NCI-H2227 (cell line): ENCODE measurements at regions not wholly inside any gene's neighbourhood (a gene's known extent, or its start where the extent isn't known, plus 50 kb on each side); places are given as distances from the start of the nearest gene placed in this dataset.
"Not testable (repeated sequence)": the region's sequence is repeated elsewhere in the genome, so short reads cannot be mapped to it uniquely, and the experiment has no call there.

Source experiments
- DNase-seq: peaks from one replicate; lab custom pipeline; 2025; ENCODE audit not compliant: unreplicated experiment; lab: John Stamatoyannopoulos, UW

DNA sequence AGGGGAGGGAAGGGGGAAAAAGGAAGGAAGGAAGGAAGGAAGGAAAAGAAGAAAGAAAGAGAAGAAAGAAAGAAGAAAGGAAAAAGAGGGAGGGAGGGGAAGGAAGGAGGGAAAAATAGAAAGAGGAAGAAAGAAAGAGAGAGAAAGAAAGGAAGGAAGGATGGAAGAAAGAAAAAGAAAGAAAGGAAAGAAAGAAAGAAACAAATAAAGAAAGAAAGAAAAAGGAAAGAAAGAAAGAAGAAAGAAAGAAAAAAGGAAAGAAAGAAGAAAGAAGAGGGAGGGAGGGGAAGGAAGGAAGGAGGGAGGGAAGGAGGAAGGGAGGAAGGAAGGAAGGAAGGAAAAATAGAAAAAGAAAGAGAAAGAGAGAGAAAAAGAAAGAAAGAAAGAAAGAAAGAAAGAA lies 315.8 kb upstream of the PIK3C3 start:
- DNase-seq = no peak

DNA sequence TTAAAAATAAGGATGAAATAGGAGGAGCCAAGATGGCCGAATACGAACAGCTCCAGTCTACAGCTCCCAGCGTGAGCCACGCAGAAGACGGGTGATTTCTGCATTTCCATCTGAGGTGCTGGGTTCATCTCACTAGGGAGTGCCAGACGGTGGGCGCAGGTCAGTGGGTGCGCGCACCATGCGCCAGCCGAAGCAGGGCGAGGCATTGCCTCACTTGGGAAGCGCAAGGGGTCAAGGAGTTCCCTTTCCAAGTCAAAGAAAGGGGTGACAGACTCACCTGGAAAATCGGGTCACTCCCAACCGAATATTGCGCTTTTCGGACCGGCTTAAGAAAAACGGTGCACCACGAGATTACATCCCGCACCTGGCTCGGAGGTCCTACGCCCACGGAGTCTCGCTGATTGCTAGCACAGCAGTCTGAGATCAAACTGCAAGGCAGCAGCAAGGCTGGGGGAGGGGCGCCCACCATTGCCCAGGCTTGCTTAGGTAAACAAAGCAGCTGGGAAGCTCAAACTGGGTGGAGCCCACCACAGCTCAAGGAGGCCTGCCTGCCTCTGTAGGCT lies 323.2 kb upstream of the PIK3C3 start:
- not testable (repeated sequence) for DNase-seq

DNA sequence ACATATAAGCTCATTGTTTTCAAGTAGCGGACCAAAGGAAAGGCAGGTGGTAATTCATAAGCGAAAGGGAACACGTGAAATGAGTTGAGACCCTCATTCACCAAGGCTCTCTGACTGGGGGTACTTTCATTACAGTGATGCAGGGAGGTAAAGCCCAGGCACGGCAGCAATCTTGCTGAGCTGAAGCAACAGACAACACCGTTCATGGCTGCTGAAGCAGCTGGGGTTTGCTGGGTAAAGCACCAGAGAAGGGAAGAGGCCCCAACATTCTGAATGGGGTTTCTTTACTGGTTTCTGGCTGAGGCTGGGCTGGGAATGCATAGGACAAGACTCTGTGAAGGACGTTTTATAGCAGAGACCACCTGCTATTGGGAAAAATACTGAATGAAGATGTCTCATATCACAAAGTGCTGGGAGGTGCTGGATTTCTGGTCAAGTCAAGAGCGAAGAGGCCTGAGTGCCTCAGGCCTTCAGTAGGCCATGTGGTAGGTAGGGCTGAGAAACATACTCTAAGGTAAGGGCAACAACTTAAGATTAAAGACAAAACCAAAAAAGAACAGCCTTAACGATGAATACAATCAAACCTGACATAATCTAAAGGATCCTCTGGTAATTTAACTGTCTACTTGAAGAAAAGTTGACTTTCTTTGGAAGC lies 324.7 kb upstream of the PIK3C3 start:
- no peak for DNase-seq

DNA sequence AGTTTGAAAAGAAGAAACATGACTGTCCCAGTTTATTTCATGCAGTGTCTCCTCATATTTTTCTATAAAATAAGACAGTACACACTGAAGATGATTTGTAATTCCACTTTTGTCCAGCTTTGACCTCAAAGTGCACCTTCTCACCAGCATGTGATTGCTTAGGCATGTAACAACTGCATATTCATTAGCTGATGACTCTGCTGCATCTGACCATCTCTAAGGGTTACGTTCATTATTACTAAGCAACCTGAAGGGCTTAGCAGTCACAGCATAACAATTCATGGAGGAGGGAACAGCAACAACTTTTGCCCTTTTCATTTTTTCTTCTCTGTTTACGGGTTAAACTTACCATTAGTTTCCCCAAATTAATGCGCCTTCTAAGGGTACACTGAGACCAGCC lies 330.6 kb upstream of the PIK3C3 start:
- no peak for DNase-seq

DNA sequence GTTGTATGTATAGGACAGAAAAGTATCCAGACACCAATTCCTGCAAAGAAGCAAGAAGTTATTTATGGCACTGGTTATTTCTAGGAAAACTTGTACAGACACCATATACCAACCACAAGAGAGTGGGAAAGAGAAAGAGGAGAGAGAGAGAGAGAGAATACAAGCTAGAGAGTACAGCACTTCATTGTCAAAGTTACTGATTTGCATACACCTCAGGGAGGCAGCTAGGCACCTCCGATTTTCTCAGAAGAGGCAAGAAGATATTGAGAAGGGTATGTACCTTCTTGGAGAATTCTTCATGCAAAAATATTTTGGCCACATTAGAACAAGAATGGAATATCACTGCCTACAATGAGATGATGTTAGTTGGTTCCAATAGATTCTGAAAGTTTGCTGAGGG lies 333.9 kb upstream of the PIK3C3 start:
- DNase-seq = no peak

DNA sequence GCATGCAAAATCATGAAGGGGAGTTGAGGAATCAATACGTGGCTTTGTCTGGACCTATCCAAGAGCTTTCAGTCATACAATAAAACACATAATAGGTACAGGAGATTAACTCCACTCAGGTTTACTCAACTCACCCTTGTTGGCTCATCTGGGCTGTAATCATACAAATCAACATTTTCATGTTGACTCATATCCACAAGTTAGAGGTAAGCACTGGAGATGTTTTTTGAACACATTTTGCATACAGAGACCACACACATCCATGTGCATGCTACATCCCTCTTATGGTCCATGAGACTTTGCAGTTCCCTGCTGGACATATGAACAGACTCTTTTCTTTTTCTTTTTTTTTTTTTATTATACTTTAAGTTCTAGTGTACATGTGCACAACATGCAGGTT lies 336.9 kb upstream of the PIK3C3 start:
- no peak for DNase-seq

DNA sequence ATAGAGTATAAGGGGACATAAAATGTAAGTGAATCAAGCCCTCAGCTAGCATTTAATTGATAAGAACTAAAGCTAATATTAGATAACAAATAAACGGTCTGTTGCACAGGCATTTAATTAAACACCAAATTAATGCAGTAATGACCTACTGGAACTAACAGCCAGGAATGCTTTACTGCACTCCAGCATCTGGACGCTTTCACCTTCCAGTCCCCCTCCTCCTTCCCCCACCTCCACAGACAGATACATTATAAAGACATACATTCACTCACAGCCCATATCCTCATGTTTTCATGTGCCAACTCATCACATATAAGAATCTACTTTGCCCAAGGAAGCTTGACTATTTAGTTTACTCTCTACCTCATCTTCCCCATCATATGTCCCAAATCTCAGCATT lies 337.4 kb upstream of the PIK3C3 start:
- DNase-seq = no peak

DNA sequence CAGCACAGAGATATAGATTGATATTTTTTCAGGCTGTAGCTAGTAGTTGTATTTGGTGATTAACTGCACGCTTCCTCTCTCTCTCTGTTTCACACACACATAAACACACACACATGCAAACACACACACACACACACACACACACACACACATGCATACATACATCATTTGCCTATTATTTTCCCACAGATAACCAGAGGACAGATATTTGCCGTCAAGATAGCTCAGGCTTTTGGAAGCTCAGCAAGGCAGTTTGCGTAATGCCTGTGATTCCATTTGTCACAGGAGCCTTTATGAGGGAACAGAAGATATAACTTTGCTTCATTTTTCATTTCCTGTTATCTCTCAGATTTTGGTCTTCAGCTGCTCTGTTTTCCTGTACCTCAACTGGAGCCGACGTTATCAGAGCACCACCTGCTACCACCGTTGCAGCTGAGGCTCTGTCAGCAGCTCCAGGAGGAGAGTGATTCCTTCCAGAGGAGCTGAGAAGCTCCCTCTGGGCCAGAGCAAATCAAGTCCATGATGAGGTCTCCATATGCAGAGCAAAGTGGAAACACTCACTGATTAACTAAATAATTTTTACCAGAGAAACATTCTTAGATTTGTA lies 341.9 kb upstream of the PIK3C3 start:
- DNase-seq = no peak

DNA sequence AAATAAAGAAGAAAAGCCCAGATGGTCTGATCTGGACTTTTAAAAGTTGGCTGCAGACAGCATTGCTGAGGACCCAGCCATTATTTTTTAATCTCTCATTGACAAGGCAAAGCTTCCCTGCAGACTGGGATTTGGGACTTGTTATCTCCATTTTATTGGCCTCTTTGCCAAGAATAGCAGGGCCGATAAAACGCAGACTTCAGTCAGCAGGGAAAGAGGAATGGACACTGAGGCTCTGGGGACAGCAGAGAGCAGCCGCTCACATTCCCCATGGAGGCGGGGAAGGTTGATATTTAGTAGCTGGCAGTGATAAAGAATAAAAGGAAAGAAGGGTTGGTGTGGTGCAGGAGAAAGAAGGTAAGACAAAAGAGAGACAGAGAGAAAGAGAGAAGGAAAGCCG lies 350.1 kb upstream of the PIK3C3 start:
- DNase-seq = no peak

DNA sequence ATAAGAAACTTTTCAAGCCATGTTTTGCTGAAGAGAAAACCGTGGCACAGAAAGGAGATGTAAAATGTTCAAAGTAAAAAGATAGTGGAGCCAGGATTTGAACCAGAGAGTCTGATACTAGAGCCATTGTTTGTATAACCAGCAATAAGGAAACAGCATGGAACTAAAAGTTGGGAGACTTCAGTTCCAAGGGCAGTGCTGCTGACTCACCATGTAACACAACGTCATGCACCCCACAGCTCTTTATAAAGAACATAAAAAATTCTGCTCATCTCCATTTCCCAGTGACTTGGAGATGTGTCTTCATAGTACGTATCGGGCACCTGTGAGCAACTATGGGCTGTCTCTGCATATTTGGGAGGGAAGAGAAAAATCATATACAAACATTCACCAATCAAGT lies 353.0 kb upstream of the PIK3C3 start:
- no peak for DNase-seq

DNA sequence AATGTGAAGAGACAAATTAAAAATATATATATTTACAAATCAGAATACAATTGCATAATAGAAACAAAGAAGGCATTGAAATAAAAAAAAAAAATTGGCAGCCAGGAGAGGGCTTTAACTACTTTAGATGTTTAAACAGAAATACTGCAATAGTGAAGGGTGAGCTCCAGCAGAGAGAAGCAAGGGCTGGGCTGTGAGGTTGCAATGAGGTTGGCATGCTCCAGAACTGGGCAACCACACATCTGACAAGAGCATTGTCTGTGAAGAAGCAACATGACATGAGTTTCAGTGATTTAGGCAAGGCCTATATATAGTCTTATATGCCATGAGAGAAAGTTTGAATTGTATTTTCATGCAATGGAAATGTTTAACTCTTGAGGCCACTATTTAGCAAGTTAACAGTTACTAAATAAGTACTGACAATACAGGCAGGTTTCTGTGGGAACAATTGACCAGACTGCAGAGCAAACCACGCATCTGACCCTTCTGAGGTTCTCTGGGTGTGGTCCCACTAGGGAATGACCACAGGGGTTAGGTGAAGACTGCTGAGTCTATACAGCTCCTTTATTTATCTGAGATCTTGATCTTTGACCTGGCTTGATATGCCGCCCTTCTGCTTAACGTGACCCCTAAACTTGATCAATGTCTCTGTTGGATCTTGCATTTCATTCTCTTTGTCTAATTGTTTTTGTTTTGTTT lies 354.2 kb upstream of the PIK3C3 start:
- no peak for DNase-seq

DNA sequence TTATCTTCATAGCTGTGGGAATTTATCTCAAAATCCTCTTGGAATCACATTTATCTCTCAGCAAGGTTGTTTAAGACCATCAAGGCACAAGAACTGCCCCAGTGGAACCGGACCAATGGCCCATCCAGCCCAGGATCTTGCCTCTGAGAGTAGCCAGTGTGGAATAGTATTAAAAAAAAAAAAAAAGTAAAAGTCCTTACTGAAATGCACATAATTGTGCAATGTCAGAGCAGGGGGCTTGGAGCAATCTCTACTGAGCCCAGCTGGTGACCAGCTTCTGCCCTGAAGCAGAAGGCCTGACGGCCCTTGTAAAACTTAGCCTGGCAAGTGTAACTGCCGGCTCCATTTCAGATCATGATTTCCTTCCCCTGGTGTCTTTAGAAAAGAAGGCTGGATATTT lies 355.6 kb upstream of the PIK3C3 start:
- DNase-seq = no peak

DNA sequence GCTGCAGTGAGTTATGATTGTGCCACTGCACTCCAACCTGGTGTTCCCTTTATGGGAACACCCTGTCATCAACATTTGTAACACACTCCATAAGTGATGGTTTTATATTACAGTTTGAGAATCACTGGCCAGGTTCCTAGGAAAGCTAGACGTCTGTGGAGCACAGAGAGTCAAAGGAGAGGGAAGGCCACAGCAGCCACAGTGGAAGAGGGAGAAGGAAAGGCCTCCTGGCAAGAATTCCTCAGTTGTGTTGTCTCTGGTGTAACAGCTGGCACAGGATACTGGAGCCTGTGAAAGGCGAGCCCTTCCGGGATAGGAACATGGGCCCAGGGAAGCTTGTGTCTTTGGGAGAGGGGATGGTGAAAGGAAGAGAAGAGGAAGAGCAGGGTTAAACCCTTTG lies 360.5 kb upstream of the PIK3C3 start:
- DNase-seq = no peak

DNA sequence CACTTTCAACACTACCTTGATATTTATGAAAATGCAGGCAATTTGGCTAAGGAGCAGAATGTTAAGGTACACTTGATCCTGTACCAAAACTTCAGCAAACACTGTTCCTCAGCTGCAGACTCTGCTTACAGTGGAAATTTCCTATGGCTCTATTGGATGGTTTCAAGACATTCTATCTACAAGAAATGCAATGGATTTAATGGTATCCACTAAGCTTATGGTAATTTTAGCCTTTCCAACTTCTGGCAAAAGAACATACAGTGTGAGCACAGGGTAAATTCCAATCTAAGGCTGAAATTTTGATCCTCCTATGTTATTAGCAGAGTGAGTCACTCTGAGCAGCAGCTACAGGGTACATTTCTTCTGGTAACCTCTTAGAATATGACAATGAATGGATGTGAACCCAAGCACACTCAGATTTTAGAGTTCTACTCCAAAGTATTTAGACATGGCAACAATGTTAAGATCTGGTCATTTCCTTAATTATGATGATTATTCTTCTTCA lies 361.8 kb upstream of the PIK3C3 start:
- peak; percentile 34 for DNase-seq

DNA sequence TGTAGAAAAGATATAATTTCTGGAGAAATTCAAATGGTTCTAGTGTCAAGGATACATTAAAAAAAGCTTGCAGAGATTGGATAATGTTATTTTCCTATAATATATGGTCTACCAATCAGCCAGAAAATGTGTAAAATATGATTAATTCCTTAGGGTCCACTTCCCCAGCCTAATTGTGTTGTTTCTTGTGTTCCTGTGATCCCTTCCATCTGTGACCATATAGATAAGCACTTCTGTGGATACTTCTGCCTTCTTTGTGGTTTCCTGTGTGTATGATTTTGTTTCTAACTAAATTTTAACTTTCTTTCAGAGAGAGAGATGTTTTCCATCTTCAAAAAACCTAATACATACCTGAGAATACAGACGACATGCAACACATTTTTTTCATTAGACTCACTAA lies 367.1 kb upstream of the PIK3C3 start:
- no peak for DNase-seq

DNA sequence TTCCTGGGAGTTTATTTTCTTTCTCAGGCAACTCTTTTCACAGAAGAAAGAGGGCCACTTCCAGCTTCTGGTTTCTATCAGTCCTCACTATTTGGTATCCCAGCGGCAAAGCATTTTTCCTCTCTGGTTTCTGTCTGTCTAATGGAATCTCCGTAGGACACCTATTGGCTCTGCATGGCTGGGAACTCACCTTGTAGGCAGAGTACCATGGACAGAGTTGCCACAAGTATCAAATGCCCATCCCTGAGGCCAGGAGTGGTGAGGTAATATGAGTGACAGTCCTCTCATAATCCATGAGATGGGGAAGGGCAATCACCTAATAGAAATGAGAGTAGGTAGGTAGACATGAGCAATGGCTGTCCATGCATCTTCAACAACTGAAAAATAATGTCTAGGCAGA lies 369.5 kb upstream of the PIK3C3 start:
- DNase-seq = no peak

DNA sequence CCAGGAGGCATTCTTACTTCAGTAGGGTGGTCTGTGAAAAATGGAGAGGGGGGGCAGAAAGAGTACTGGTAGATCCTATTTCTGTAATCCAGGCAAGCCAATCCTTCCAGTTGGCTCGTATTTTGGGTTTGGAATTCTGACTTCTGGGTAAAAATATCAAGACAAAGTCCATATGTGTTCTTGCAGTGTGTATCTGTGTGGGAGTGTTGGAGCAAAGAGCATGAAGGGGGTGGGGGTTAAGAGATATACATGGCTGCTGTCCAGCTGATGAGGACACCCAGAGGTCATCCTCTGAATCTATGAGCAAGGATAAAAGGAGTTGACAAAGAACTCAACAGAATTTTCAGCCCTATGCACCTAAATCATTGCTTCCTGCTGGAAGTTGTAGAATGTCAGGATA lies 375.8 kb upstream of the PIK3C3 start:
- DNase-seq = no peak

DNA sequence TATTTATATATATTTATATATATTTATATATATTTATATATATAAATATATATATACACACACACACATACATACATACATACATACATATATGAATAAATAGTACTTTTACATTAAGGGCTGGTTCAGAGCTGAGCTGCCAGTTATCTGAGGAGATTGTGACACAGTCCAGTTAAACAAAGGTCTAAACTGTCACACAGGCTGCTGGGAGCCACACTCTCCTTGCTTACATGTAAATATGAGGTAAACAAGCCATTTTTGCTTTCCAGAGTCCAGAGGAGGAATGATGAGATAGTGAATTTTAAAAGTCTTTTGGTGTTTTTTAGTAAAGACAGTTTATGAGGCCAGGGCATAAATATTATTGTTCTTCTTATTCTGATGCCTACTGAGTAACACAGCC lies 377.5 kb upstream of the PIK3C3 start:
- no peak for DNase-seq

DNA sequence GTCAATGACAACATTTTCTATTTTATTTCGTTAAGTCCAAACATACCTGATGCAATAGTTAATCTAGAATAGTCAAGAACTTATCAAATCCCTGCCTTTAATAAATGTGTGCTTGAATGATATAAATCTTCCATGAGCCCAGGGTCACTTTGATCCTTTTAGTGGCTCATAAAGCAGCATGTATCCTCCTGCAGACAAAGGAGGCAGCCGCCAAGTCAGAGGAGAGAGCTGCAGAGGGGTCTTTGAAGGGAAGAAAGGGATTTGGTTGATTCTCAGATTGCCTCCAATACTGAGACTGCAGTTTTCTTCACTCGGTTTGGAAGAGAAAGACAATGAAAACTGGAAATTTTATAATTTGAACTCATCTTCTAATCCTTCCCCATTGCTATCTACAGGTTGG lies 378.4 kb upstream of the PIK3C3 start:
- DNase-seq = peak; percentile 66

DNA sequence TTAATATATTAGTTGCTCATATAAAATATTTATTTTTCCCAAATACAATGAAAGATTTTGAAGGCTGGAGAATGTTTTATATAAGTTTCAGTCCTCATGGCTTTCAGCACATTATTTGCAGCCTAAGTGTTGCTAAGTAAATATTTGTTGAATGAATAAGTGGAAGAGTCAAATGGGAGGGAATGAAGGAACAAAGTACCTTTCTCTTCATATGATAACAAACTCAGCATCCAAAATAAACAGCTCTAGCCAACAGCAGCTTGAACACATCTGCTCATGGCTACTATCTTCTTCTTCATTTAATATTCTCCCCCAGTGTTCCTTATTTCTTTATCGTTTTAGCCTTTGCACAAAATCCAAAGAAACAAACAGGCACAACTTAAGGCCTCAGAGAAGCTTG lies 385.2 kb upstream of the PIK3C3 start:
- DNase-seq = no peak

DNA sequence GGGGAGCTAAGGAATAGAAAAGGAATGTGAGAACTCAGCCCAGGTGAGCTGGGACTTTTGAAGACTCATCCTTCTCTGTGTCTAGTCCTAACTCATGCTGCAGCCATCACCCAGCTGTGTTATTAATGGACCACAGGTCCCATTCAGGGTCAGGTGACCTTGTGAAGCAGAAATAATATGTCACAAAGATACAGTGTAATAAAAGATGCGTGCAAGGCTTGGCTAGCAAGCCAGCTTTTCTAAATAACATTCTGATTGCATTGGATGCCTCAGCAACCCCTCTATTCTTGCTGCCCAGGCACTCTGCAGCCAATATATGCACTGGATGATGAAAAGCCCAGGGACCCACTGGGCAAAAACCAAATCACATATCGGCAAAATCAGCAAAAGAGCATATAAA lies 393.1 kb upstream of the PIK3C3 start:
- DNase-seq = no peak

DNA sequence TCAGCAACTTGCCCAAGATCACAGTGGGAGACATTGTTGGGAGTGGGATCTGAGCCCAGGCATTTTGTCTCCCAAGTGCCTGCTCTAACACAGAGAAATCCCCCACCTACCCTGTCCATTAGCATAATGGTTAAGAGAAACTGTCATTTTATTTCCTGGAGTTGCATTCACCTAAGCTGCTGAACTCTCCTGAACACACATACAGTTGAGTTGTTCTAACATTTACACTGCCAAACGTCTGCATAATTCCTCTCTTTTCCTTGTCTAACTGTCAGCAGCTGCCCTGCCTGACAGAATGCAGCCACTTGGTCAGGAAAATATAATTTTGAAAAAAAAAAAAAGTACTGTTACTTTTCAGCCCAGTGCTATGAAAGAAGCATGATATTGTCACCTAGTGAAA lies 396.3 kb upstream of the PIK3C3 start:
- no peak for DNase-seq
